ENCODE measurements at regions not wholly inside any gene's neighbourhood (a gene's known extent, or its start where the extent isn't known, plus 50 kb on each side); places are given as distances from the start of the nearest gene placed in this dataset.
"Not testable (repeated sequence)": the region's sequence is repeated elsewhere in the genome, so short reads cannot be mapped to it uniquely, and the experiment has no call there.

DNA sequence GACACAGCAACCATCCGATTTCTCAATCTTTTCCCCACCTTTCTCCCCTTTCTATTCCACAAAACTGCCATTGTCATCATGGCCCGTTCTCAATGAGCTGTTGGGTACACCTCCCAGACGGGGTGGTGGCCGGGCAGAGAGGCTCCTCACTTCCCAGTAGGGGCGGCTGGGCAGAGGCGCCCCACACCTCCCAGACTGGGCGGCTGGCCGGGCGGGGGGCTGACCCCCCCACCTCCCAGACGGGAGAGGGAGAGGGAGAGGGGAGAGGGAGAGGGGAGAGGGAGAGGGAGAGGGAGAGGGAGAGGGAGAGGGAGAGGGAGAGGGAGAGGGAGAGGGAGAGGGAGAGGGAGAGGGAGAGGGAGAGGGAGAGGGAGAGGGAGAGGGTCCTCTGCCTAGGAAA, 91.9 kb upstream of the NXPH2 start:
- TF ChIP-seq, protein P1, sequence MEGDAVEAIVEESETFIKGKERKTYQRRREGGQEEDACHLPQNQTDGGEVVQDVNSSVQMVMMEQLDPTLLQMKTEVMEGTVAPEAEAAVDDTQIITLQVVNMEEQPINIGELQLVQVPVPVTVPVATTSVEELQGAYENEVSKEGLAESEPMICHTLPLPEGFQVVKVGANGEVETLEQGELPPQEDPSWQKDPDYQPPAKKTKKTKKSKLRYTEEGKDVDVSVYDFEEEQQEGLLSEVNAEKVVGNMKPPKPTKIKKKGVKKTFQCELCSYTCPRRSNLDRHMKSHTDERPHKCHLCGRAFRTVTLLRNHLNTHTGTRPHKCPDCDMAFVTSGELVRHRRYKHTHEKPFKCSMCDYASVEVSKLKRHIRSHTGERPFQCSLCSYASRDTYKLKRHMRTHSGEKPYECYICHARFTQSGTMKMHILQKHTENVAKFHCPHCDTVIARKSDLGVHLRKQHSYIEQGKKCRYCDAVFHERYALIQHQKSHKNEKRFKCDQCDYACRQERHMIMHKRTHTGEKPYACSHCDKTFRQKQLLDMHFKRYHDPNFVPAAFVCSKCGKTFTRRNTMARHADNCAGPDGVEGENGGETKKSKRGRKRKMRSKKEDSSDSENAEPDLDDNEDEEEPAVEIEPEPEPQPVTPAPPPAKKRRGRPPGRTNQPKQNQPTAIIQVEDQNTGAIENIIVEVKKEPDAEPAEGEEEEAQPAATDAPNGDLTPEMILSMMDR (IDR thresholded peaks at IDR 0.05), result not testable (repeated sequence)
- not testable (repeated sequence) for TF ChIP-seq POLR2A (IDR thresholded peaks at IDR 0.05)

Data from testis (tissue), 2 donors.